HG02870 (cell line): ENCODE measurements at regions not wholly inside any gene's neighbourhood (a gene's known extent, or its start where the extent isn't known, plus 50 kb on each side); places are given as distances from the start of the nearest gene placed in this dataset.
"Not testable (repeated sequence)": the region's sequence is repeated elsewhere in the genome, so short reads cannot be mapped to it uniquely, and the experiment has no call there.

ENCODE experiments used
- ATAC-seq: cut with Tn5 transposase; IDR thresholded peaks from one replicate; pipeline ENCODE4 v1.9.1; 2021; ENCODE audit warnings: mild to moderate bottlenecking, moderate library complexity; ENCODE audit not compliant: unreplicated experiment

DNA sequence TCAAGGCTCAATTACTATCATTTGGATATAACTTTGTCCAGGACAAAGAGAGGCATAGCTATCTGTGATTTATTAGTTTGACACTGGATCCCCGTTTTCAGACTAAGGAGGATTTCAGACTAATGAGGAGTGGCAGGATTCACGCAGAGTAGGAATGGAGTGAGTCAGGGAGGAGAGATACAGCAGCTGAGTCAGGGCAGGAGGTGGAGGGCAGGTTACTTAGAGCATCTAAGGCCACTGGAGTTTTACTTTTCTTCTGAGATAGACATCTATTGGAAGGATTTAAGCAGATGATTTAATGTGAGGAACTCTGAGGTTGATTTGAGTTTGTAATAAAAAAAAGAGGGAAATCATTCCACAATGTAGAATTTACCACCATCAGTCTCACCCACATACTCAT is 110.6 kb downstream of the RPIA start:
- not testable (repeated sequence) for ATAC-seq

DNA sequence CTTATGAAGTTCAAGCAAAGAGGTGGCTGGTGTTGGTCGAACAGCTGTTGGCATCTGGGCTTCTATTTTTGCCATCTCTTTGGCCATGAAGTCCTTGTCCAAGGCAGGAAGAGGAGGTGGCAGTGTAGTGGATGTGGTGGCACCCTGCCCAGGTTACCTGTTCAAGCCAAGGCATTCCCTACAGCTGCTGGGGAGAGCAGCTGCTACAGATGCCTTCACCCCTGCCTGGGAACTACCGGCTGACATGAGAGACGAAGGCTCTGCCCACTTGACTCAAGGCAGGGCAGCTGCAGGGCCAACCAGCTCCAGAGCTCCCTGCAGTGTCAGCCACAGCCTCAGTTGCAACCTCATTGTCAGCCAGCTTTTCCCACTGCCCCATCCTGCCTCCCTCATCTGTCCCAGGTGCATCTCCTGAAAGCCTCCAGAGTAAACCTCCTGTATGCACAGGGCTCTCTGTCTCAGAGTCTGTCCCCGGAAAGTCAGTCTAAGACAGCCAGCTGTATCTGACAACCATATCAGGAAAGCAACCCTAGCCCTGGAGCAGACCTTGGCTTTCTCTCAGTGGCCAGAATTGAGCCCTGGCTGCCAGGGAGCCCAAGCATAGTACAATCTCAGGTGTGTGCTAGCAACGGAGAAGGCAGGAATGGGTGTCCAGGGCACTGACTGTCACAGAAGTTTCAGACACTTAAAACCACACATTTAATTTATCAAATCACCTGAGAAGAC is 115.9 kb downstream of the RPIA start:
- ATAC-seq: no peak

DNA sequence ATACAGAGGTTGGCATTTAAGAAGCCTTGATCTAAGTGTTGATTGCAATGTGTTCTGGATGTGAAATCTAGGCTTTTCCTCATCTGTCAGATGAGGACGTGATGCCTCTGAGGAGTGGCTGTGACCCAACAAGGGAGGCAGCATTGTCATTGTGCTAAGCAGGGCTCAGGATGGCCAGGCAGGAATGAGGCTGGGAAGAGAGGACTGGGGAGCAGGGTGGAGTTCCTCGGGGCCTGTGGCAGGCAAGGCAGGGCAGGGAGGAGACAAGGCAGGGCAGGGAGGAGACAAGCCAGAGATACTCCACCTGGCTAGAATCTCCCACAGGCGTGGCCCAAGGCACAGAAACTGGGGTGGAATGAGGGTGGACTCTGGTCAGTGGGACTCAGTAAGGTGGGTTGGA is 116.6 kb downstream of the RPIA start:
- no peak for ATAC-seq

DNA sequence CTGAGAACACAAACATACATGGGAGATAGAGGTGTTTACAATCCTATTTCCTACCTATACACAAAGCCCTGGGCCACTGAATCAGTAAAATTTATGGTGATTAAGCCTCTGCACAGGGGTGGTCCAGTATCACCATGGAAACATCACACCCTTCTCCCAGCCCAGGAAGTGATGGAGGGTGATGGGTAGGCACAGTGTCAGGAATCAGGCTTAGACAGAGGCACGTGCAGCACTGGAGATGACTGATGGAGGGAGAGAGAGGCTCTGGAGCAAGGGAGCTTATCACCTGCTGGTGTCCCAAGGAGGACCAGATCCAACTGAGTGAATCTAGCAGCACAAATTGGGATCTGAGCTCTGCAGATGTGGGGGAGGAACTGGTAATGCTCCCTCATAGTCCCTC is 117.2 kb downstream of the RPIA start:
- no peak for ATAC-seq

DNA sequence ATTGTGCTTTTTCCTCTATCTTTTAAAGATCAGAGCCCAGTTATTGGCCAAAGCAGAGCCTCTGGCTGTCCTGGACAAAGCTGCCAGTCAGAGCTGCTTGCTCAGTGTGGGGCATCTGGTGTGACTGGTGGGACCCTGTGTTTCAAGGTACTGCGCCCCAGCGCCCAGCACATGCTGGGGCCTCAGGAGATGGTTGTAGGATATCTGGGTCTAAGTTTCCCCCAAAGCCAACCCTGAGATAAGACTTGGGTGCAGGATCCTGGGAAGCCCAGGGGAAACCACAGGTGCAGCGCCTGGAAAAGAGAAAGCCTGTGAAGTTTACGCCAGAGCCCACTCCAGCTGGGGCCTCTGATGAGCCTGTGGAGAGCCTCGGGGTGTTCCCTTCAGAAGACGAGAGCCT is 117.7 kb downstream of the RPIA start:
- ATAC-seq: no peak

DNA sequence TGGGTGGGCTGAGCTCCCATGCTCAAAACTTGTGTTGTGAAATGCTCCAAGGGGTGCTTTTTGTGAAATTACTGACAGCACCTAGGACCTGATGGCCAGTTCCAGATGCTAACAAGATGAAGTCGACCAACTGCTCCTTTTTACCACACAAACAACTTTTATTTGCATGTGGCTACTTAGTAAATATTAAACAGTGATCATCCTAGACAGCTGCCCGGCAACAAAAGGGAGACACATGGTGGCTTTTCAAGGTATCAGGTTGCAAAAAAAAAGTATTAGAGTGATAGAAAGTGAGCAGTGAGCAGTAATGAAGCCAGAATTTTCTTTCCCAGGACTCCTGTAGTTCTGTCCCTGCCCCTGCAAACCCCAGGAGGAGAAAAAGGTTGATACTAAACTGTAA is 118.5 kb downstream of the RPIA start:
- ATAC-seq: no peak

DNA sequence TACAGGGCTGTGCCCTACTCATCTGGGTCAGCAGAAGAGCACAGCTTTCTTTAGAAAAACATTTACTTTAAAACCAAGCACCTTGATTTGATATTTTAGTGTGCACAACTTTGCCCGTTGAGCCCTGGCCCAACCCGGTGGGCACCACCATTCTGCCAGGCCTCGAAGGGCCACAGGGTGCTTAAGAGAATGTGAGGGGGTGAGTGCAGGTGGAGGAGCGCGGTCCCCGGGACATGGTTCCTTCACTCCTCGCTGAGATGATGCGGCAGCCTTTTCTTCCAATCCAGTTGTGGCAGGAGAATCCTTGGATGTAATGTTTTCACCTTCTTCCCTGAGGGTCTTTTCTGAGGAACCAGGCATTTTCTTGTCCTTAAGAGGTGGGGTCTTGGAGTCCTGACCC is 119.0 kb downstream of the RPIA start:
- ATAC-seq: no peak

DNA sequence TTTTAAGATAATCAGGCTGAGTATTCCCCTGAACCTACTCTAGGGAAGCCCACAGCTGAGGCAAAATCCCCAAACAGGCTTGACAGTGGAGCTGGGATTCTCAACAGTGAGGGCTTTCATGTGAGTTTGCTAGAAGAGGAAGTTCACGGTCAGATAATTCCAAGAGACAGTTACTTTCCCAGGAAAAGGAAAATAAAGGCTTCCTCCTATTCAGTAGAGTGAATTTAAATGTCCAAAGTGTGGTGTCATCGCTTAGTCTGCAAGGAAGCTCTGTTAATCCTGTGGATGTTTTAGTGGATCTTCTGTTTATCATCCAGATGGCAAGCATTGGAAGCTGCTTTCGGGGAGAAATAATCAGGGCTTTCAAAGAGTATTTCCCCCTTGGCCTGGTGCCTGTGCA is 119.8 kb downstream of the RPIA start:
- no peak for ATAC-seq

DNA sequence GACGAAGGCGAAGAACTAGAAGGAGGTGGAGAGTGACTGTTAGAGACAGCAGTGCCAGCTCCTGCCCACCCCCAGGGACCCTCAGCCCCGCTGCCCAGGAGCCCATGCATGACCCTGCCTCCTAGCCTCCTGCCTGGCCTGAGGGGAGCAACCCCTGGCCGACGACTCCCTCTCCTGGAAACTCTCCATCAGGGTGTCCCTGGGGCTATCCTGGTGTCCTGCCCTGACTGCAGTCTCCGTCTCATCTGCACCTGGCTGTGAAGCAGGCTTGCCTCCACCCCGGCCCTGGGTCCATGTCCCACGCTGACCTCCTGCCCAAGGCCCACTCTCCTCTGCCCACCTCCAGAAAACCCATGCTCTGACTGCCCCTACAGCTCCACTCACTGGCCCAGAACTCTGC is 120.2 kb downstream of the RPIA start:
- no peak for ATAC-seq

DNA sequence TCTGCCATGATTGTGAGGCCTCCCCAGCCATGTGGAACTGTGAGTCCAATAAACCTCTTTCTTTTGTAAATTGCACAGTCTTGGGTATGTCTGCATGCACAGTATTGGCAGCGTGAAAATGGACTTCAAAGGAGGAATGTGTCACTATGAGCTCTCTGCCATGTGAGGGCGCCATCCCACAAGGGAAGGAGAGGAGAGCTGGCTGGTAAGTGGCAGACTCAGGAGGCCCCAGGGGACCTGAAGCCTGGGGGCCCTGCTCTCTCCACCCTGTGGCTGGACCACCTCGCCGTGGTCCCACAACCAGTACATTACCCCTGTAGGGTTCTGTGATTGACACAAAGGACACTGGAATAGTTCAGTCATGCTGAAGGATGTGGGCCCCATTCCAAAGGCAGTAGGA is 122.1 kb downstream of the RPIA start:
- ATAC-seq: no peak

DNA sequence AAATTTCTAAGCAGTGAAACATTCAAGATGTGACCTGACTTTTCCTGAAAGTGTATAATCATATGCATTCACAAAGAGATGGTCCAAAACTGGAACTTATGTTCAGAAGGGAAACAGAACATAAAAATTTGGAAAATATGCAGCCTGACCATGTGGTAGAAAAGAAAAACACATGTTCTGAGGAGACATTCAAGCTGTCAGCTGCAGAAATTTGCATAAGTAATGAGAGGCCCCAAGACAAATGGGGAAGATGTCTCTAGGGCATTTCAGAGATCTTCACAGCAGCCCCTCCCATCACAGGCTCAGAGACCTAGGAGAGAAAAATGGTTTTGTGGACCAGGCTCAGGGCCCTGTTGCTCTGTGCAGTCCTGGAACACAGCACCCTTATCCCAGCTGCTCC is 123.8 kb downstream of the RPIA start:
- ATAC-seq: no peak

DNA sequence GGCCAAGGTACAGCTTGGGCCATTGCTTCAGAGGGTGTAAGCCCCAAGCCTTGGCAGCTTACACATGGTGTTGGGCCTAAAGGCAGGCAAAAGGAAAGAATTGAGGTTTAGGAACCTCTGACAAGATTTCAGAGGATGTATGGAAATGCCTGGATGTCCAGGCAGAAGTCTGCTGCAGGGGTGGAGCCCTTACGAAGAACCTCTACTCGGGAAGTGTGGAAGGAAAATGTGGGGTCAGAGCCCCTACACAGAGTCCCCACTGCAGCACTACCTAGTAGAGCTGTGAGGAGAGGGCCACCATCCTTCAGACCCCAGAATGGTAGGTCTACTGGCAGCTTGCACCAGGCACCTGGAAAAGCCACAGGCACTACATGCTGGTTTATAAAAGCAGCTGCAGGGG is 124.2 kb downstream of the RPIA start:
- ATAC-seq: no peak

DNA sequence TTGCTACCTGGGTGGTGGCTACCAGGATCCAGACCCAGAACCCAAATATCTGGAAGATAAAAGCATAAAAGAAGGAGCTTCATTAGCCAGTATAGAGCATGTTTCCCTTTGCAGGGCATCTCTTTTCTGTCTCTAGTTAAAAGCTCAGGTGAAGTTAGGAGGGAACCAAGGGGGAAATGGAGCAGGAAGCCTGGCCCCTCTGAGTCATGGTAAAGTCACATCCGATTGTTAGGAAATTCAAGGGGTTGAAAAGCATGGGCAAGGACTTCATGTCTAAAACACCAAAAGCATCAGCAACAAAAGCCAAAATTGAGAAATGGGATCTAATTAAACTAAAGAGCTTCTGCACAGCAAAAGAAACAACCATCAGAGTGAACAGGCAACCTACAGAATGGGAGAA is 126.9 kb downstream of the RPIA start:
- ATAC-seq: no peak

DNA sequence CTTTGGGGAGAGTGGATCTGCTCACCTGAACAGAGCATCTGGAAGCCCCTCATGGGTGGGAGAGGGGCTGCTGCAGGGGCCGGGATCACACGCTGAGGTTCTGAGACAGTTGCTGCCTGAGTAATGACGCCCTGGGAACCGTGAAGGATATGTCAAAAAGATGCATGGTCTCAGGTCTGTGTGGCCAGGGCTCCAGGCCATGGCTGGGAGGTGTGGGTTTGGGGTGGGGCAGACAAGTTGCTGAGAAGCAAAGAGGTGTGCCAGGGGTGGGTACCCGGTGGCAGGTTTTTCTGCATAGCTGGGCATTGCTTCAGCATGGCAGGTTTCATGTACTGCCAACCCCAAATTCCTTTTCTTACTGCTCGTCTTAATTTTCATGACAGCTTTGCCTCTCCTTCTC is 133.5 kb downstream of the RPIA start:
- ATAC-seq: no peak

DNA sequence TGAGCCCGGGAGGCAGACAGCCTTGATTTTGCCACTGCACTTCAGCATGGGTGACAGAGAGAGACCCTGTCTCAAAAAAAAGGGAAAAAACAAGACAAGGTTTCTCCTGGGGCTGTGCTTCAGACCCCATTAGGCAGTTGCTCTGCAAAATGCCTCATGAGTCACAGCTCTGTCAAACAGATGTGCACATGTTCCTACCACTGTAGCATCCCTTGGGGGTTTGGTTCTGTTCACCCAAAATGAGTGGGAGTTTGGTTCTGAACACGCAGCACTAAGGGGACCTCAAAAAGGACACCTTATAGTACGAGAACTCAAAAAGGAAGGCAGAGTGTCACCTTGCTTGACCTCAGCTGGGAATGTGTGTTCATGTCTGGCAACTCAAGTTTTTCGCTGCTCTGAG is 134.9 kb downstream of the RPIA start:
- no peak for ATAC-seq

DNA sequence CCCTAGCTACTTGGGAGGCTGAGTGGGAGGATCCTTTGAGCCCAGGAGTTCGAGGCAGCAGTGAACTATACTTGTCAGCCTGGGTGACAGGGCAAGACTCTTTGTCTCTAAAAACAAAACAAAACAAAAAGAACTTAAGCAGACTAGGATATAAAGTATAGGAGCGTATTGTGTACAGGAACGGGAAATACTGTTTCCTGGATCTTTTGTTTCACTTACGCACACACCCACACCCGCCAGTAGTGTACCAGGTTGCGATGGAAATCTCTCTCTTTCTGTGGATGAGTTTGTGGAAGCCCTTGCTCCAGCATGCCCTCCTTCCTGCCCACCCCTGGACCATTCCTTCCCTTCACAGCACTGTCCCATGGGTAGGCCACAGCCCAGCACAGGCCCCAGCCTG is 136.3 kb downstream of the RPIA start:
- ATAC-seq: no peak

DNA sequence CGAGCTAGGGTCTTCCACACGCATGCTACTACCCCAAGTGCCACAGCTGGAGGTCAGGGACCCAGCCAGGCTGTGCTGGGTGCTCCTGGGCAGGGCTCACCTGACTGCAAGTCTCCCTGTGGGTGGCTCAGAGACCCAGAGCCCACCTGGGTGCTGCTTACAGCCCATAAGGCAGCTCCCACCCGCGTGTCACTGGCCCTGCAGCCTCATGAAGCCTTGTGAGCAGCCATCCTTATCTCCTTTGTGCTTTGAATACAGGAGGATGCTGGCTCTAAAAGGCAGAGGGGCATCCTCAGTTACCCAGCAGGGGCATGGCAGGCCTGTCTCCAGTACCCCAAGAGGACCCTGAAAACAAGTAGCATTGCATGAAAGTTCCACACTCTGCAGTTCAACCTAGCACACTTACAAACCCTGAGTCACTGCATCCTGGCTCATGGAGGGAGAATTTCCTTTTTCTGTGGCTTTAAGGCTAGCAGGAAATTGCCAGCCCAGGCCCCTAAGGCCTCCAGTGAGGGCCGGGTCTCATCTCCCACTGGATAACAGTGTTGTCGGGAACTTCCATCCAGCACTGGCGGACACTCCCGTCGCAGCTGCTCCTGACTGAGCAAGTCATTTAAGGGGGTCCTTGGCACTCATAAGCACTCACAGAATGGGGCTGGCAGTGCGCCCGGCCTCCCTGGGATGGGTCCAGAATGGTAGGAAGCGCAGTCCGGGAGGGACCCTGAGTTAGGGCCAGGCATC is 137.1 kb downstream of the RPIA start:
- no peak for ATAC-seq

DNA sequence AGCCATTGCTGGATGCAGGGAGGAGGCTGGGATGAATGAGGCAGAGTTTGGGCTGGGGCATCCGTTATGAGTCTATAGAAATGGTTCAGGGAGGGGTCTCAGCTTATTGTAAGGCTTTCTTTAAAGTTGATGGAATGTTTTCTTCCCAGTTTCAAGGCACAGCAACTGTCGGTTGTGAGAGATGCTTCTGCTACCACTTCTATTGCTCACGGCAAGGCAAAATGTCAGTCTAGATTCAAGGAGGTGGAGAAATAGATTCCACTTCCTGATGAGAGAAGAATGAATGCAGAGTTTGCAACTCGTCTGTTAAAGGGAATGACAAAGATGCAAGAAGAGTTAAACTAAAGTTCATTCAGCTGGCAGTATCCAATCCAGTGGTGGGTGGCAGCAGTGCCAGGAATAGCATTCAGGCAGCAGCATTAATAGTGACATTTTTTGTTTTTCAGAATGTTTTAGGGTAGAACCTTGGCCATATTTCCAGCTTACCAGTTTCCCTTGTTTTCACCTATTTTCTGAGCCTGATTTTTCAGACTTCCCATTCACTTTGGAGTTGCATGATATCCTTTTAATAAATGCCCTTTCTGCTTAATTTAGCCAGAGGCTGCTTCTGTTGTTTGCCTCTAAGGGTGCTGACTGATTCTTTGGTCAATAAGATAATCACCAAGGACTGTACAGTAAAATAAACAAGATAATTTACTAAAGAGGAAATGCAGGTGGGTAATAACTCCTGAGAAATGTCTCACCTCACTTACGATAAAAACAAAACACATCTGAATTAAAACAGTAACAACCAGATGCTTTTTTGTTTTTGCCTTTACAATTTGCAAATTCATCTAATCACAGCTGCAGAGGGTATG is 138.4 kb downstream of the RPIA start:
- ATAC-seq: no peak

DNA sequence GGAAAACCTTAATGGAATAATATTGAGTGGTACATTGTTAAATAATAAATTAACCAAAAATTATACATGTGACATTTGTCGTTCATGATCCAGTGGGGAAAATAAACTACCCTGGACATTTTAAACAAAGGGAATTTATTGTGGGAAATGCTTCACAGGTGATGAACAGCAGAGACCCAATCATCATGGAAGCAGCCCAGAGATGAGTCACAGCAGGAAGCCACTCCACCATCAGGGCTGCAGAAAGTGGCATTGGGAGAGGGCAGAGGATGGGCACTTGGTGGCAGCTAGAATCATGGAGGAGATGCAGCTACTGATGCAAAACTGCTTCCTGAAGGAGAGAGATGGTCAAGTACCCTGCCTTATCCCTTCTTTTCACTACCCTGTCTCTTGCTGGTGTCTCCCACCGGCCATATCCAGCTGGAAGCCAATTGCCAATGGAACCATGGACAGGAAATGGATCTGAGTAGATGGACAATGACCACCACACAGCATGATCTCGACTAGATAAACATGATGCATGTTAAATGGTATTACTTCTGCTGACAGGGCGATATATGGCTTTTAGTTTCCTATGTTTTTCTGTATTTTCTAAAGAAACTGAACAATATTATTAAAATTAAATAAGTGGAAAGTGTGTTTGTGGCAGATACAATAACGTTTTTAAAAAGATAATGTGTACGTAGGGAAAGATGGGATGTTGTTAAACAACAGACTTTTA is 139.8 kb downstream of the RPIA start:
- no peak for ATAC-seq

DNA sequence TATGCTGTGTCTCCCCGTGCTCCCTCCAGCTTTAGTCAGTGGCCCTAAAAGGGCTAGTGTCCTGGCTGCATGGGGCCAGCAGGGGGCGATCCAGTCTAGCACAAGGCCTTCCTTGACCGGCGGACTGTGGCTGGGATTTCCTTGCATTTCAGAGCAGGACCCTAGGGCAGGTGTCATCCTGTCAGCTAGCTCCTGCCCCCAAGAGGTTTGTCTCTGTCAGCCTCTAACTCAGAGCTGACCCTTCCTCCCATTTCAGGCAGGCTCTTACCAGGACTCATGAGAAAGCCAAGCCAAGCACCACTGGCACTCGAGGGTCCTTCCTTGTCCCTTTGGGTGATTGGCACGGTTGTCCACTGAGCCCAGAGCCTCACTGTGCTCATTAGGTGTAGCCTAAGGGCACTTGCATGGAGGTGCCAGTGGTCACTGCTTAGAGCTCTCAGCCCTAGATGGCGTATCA is 140.3 kb downstream of the RPIA start:
- ATAC-seq: peak; percentile 95
